ENCODE measurements at regions not wholly inside any gene's neighbourhood (a gene's known extent, or its start where the extent isn't known, plus 50 kb on each side); places are given as distances from the start of the nearest gene placed in this dataset.

DNA sequence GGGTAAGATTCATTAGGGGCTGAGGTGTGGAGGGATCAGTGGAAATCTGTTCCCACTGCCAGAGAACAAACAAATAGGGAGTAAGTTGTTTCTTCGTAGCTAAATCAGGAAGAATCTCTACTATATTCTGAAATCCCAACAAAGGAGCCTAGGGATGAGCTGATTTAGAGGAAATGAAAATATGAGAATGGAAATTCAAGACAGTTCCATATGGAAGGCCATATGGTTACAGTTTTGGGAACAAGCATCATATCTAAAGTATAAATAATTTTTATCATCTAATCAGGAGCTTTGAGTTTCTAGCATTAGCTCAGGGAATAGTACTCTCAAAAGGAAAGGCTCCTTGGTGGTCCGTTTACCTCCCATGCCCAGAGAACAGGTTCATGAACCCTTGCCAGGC, 218.2 kb downstream of the AASDH start:
- no peak overlapping the region for H3K4me2 ChIP-seq (ENCODE audit: insufficient read depth in 1 of 2, low read depth in 2 of 2, low read length in 2 of 2)
- H3K27me3 ChIP-seq (replicated peaks in 1 of 4; ENCODE audit: control insufficient read depth in 3 of 4, extremely low read depth in 1 of 4, insufficient read depth in 3 of 4, low read length in 3 of 4) = no peaks in the 10 kb centered on the region
- peaks cover 0 to 3% of the 10 kb centered on the region in 2 experiments; a peak in 1 of 4 replicates for H3K9me3 ChIP-seq (ENCODE audit: insufficient read depth in 2 of 2, low read depth in 1 of 2, low read length in 1 of 2)
- H2AK5ac ChIP-seq (ENCODE audit: low read depth, low read length) = no peak overlapping the region
- H3K56ac ChIP-seq (replicated peaks; ENCODE audit: insufficient read length, low read depth, low read length) = no peak overlapping the region
- H4K20me1 ChIP-seq (replicated peaks in 1 of 2; ENCODE audit: control insufficient read depth in 1 of 2, insufficient read depth in 2 of 2, low read length in 2 of 2) = no peaks in the 10 kb centered on the region
- no peaks in the 10 kb centered on the region for H3K23me2 ChIP-seq (ENCODE audit: low read depth, low read length)
- H3K4ac ChIP-seq (replicated peaks; ENCODE audit: insufficient read length, low read depth, low read length) = no peak overlapping the region
- no peak overlapping the region for H2AFZ ChIP-seq (ENCODE audit: low read length)
- H4K8ac ChIP-seq (ENCODE audit: extremely low read depth, insufficient read depth, low read length) = no peak overlapping the region
- H3K4me1 ChIP-seq (replicated peaks in 1 of 4; ENCODE audit: control insufficient read depth in 3 of 4, insufficient read depth in 4 of 4, low read length in 3 of 4) = peaks cover 0 to 3% (median 0%) of the 10 kb centered on the region in 4 experiments; a peak in 1 of 7 replicates
- no peak overlapping the region for H2BK5ac ChIP-seq (ENCODE audit: low read depth, low read length)
- no peaks in the 10 kb centered on the region for H3K79me1 ChIP-seq (ENCODE audit: low read depth, low read length)
- no peaks in the 10 kb centered on the region for H3K36me3 ChIP-seq (ENCODE audit: control insufficient read depth in 2 of 4, insufficient read depth in 4 of 4, low read length in 3 of 4)
- no peak overlapping the region for H3K9ac ChIP-seq (replicated peaks in 1 of 4; ENCODE audit: extremely low read depth in 1 of 4, low read depth in 3 of 4, low read length in 3 of 4)
- DNase-seq (ENCODE audit: low read depth in 1 of 2, low spot score in 2 of 2) = no peak
- no peak overlapping the region for H2BK120ac ChIP-seq (replicated peaks; ENCODE audit: low read depth, low read length)
- H3K27ac ChIP-seq (ENCODE audit: low read depth, low read length) = no peak overlapping the region
- no peak for FAIRE-seq
- H3K18ac ChIP-seq (ENCODE audit: extremely low read depth, low read length) = no peak overlapping the region
- H4K91ac ChIP-seq (replicated peaks; ENCODE audit: insufficient read length, low read length) = no peak overlapping the region
- no peak overlapping the region for H2BK15ac ChIP-seq (ENCODE audit: low read length)
- POLR2A ChIA-PET (ENCODE audit: partially characterized antibody) = interaction anchor here (1.2 kb wide), 1 partner anchor 218 kb away, joined by 3 read pairs; the partner anchor contains the start of gene AASDH
- CTCF ChIA-PET (ENCODE audit: partially characterized antibody) = interaction anchor here (0.7 kb wide), 1 partner anchor 9 kb away, joined by 3 read pairs; no protein-coding TSS in a partner anchor
- TF ChIP-seq POLR2AphosphoS5 (IDR thresholded peaks at IDR 0.05; ENCODE audit: low read depth, low read length) (no peak), PHF8 (conservative IDR thresholded peaks at IDR 0.05; ENCODE audit: low read depth, low read length) (no peak), EGR1 (IDR thresholded peaks at IDR 0.05; ENCODE audit: borderline replicate concordance, low read depth, low read length) (no peak), HDAC6 (IDR thresholded peaks at IDR 0.05; ENCODE audit: low read depth, low read length) (no peak), BRCA1 (IDR thresholded peaks at IDR 0.05; ENCODE audit: low read depth, low read length) (no peak), RFX5 (IDR thresholded peaks at IDR 0.05; ENCODE audit: borderline replicate concordance, low read depth, low read length) (no peak), MAFK (IDR thresholded peaks at IDR 0.05; ENCODE audit: low read depth, low read length) (no peak), KDM4A (IDR thresholded peaks at IDR 0.05; ENCODE audit: low read depth, low read length, severe bottlenecking) (no peak), KDM5A (IDR thresholded peaks at IDR 0.05; ENCODE audit: low read length) (no peak), SIRT6 (IDR thresholded peaks at IDR 0.05; ENCODE audit: low read length) (no peak)
- TF ChIP-seq, protein P1, sequence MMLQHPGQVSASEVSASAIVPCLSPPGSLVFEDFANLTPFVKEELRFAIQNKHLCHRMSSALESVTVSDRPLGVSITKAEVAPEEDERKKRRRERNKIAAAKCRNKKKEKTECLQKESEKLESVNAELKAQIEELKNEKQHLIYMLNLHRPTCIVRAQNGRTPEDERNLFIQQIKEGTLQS (IDR thresholded peaks at IDR 0.05; ENCODE audit: insufficient read depth, low read depth, low read length) = no peak
- TF ChIP-seq, protein P2, sequence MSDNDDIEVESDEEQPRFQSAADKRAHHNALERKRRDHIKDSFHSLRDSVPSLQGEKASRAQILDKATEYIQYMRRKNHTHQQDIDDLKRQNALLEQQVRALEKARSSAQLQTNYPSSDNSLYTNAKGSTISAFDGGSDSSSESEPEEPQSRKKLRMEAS (IDR thresholded peaks at IDR 0.05) = no peak
- no peak overlapping the region for H2BK20ac ChIP-seq (ENCODE audit: low read length)
- no peak overlapping the region for H3K4me3 ChIP-seq (ENCODE audit: extremely low read depth in 1 of 4, insufficient read depth in 2 of 4, low read depth in 3 of 4, low read length in 4 of 4)
- no peak overlapping the region for H2BK12ac ChIP-seq (ENCODE audit: low read depth, low read length)
- H3K23ac ChIP-seq (ENCODE audit: insufficient read length) = no peak overlapping the region
- 97% methylated on average over 2 of the region's 2 CpGs; no CpG with 5 or more reads in 1 of the 2 experiments for WGBS, 2 experiments (ENCODE audit: extremely low coverage in 1 of 2, insufficient coverage in 1 of 2, insufficient read length in 1 of 2, insufficient replicate concordance in 2 of 2, low coverage in 1 of 2, low lambda C conversion rate in 2 of 2, missing lambda C conversion rate in 1 of 2)
- no peak overlapping the region for H3K14ac ChIP-seq (ENCODE audit: insufficient read length)
- H3K79me2 ChIP-seq (ENCODE audit: control insufficient read depth in 1 of 2, insufficient read depth in 2 of 2, low read length in 2 of 2) = no peaks in the 10 kb centered on the region
- no peak overlapping the region for H4K5ac ChIP-seq (ENCODE audit: insufficient read length, low read depth, low read length)
